Stimulated activated CD4-positive, alpha-beta T cell treated with anti-CD3 and anti-CD28 coated beads, Interleukin-2, amount 100 ng/mL, for 24 hours (primary cell): ENCODE measurements at regions not wholly inside any gene's neighbourhood (a gene's known extent, or its start where the extent isn't known, plus 50 kb on each side); places are given as distances from the start of the nearest gene placed in this dataset.
"Not testable (repeated sequence)": the region's sequence is repeated elsewhere in the genome, so short reads cannot be mapped to it uniquely, and the experiment has no call there.

Experiments used
- DNase-seq, 2 donors: peaks; one replicate each; pipeline ENCODE4 v3.0.0-alpha.2; 2020

GRCh38 chr5:89712134-89712700 is 697.3 kb downstream of the CETN3 start:
- DNase-seq = no peak

DNA sequence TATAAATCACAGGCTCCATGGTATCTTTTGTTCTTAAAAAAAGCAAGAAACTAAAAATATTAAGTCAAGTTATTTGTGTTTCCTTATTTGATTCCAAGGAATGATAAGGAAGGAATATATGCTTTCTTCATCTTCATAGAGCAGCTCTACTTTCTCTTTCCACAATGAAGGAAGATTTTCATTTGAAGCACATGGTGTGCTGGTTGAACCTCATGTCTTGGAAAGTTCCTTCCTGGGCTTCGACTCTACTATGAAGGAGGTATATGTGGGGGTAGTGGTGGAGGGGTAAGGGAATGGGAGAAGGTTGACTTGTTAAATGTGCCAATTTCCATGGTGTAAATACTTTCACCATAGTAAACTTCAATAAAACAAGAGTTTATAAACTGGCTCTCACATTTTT is 698.0 kb downstream of the CETN3 start:
- DNase-seq = no peak

DNA sequence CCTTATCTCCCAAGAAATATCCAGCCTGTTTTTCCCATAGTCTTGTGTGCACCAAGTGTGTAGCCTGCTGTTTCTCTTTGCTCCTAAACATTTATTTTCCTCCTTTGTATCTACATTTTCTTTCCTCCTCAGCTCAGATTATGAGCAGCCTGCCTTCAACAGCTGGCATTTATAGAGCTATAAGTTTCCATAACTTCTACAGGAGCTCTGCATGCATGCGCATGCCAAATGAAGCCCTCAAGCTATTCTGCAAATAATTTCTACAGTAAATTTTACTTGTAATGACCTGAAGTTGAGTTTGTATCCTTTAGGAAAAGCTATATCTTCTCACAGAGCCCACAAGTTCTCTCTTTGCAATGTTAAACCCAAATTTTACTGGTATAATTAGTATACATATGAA is 699.5 kb downstream of the CETN3 start:
- DNase-seq = no peak

DNA sequence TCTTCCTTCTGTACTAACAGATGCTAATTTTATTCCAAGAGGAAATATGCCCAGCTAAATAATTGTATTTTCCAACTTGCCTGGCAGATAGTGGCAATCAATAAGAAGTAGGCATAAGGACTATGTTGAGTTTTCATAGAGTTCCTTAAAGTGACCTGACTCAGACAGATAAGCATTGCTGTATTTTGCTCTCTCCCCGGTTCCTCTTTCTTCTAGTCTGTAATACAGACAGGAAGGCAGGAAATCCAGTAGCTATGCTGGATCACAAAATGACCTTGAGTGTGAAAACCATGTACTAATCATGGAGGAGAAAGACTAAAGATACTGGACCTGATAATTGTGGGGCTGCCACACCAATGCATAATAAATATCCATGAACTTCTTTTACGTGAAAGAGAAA is 701.7 kb downstream of the CETN3 start:
- DNase-seq = no peak

GRCh38 chr5:89706731-89707130 is 702.8 kb downstream of the CETN3 start:
- no peak for DNase-seq

GRCh38 chr5:89703817-89704216 is 705.7 kb downstream of the CETN3 start:
- DNase-seq = no peak

GRCh38 chr5:89698028-89698427 is 711.5 kb downstream of the CETN3 start:
- no peak for DNase-seq

GRCh38 chr5:89697581-89697980 is 712.0 kb downstream of the CETN3 start:
- DNase-seq = no peak

- DNase-seq = no peak
These were observed 714.2 kb downstream of the CETN3 start for GRCh38 chr5:89695371-89695770.

- no peak for DNase-seq
These were observed 715.5 kb downstream of the CETN3 start for GRCh38 chr5:89694026-89694550.

DNA sequence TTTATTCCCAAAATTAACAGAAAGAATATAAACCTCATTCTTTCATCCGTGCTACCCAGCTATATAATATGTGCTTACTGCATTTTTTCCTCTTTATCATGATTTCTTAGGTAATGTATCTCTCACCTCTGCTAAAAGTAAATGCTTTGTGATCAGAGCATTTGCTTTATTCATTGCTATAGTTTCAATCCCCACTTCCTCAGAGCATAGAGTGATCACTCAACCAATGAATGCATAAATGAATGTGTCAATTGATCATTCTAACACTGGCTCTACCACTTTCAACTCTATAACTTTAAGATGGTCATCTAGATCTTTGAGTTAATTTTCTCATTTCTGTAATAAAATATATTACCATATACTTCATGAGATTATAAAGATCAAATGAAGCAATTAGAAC is 719.2 kb downstream of the CETN3 start:
- no peak for DNase-seq

GRCh38 chr5:89686081-89686765 is 723.3 kb downstream of the CETN3 start:
- no peak for DNase-seq

GRCh38 chr5:89676634-89677033 is 732.9 kb downstream of the CETN3 start:
- no peak for DNase-seq

- DNase-seq = no peak
These were observed 736.5 kb downstream of the CETN3 start for GRCh38 chr5:89673019-89673418.

GRCh38 chr5:89668821-89669220 is 740.7 kb downstream of the CETN3 start:
- no peak for DNase-seq

DNA sequence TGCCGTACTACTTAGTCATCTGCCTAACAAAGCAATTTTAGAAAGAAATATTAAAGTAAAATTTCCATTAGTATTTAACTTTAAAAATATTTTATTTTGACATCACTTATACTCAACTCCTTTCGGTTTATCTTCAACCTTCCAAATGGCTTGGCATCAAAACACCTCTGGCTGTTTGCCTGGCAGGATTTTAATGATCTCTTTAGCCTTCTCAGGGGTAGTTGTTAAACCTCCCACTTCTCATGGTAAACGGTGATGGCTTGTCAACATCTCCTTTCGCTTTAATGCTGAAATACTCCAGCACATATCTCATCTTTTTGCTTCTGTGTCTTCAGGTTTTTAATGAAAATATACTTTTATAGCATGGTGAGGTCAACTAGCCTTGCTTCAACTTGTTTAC is 747.1 kb downstream of the CETN3 start:
- no peak for DNase-seq

DNA sequence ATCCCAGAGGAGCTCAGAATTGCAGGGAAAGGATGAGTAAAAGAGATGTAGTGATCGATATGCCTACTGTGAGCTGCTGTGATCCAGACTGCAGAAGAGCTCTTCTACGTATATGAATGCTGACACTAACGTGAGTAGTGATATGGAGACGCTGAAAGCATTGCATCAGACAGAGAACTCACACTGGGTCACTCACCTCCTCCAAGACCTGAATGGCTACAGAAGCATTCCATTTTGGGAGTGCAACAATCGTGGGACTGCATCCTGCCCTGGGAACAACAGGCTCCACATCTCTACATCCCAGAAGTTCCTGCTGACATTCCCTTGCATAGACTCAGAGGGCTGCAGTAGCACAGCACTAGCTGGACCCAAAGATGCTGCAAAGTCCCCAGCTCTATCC is 755.9 kb upstream of the MEF2C start:
- no peak for DNase-seq

DNA sequence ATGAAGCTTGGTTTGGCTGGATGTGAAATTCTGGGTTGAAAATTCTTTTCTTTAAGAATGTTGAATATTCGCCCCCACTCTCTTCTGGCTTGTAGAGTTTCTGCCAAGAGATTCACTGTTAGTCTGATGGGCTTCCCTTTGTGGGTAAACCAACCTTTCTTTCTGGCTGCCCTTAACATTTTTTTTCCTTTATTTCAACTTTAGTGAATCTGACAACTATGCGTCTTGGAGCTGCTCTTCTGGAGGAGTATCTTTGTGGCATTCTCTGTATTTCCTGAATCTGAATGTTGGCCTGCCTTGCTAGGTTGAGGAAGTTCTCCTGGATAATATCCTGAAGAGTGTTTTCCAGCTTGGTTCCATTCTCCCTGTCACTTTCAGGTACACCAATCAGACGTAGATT is 751.2 kb upstream of the MEF2C start:
- DNase-seq = not testable (repeated sequence)

GRCh38 chr5:89630064-89630463 is 747.1 kb upstream of the MEF2C start:
- DNase-seq = not testable (repeated sequence)

DNA sequence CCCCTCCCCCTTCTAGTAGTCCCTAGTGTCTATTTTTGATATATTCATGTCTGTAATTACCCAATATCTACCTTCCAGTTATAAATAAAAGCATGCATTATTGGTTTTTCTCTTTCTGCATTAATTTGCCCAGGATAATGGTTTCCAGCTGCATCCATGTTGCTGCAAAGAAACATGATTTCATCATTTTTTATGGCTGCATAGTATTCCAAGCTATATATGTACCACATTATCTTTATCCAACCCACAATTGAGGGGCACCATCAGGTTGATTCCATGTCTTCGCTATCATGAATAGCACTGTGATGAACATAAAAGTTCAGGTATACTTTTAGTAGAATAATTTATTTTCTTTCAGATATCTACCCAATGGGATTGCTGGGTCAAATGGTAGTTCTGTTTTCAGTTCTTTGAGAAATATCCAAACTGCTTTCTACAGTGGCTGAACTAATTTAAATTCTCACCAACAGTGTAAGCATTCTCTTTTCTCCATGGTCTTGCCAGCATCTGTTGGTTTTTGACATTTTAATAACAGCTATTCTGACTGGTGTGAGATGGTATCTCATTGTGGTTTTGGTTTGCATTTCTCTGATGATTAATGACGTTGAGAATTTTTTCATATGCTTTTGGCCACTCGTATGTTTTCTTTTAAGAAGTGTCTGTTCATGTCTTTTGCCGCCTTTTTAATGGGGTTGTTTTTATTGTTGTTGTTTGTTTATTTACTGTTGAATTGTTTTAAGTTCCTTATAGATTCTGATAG is 746.1 kb upstream of the MEF2C start:
- no peak for DNase-seq

- no peak for DNase-seq
These were observed 733.0 kb upstream of the MEF2C start for GRCh38 chr5:89615839-89616518.

DNA sequence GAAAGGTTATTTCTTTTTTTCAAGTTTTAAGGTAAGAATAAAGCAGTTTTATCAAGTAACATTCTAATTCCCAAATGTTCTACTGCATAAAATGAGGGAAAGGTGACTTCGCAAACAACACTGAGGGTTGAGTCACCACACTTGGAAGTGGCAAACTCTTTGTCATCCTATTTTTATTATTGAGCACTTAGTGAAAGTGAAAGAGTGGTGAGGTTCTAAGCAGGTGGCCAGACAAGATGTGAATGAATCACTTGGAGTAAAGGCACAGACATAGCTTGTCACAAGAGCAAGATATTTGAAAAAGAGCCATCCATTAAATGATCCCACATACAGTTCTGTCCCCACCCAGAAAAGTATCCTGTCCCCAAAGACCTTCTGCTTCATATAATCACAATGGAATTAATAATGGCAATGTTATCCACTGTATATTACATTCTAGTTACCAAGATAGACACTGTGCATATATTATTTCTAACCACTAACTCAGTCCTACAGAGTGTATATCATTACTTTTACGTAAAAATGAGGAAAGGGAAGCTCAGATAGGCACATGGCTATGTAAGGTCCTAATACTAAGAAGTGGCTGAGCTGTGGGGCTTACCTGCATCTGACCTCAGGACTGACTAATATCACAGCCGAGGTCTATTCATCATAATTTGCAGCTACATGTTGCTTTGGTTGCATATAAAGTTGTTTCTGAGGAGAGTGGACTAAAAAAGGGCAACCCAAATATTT is 730.4 kb upstream of the MEF2C start:
- no peak for DNase-seq
